Endothelial cell of umbilical vein (primary cell): ENCODE measurements at regions not wholly inside any gene's neighbourhood (a gene's known extent, or its start where the extent isn't known, plus 50 kb on each side); places are given as distances from the start of the nearest gene placed in this dataset.

ENCODE experiments used
- BruUV-seq: library from RNA; stranded (reverse); fragments of 400-500 nt; replicated peaks from 2 replicates; lab custom pipeline; 2021; lab: Mats Ljungman, UMichigan
- CTCF ChIA-PET: fragments of 300-600, 350-600 bp; sonication (Branson Sonifier 250); formaldehyde crosslinking; loops from one replicate; lab custom pipeline; 2021; ENCODE audit warnings: antibody characterized with exemption, inconsistent platforms; lab: Charles Lee
- POLR2A ChIA-PET: fragments of 300-600, 350-600 bp; sonication (Branson Sonifier 250); formaldehyde crosslinking; loops from one replicate; lab custom pipeline; 2021; ENCODE audit warnings: antibody characterized with exemption, inconsistent platforms; lab: Charles Lee
- DNase-seq: peaks from one replicate; pipeline ENCODE4 v3.0.0-alpha.2; 2011; ENCODE audit warnings: low read depth, low spot score
- FAIRE-seq: peaks from 2 replicates; lab custom pipeline; 2011; peaks lifted over from hg19 to GRCh38; lab: Jason Lieb, UNC
- H2AFZ ChIP-seq: 2 replicates; pipeline ENCODE4 v1.6.0; 2012; ENCODE audit warnings: low read depth, low read length, control low read depth, inconsistent platforms
- H3K27ac ChIP-seq: 2 replicates; pipeline ENCODE4 v1.5.1; 2011; ENCODE audit warnings: low read depth, mild to moderate bottlenecking, control low read depth, low read length, moderate library complexity; ENCODE audit not compliant: insufficient read depth
- H3K27me3 ChIP-seq, 2 experiments: 2 replicates each; pipeline versions ENCODE4 v1.6.0 to v1.6.1; 2011; ENCODE audit warnings: low read length in 2 of 2, mixed read lengths in 1 of 2; ENCODE audit not compliant: control insufficient read depth in 2 of 2, insufficient read depth in 2 of 2
- H3K36me3 ChIP-seq, 2 experiments: 2 replicates in 1 of 2; 3 replicates in 1 of 2; pipeline ENCODE4 v1.5.1; 2011; ENCODE audit warnings: low read length in 2 of 2, mild to moderate bottlenecking in 1 of 2, moderate library complexity in 1 of 2; ENCODE audit not compliant: control insufficient read depth in 2 of 2, insufficient read depth in 2 of 2; ENCODE audit errors: extremely low read depth in 1 of 2
- H3K4me1 ChIP-seq: 3 replicates; pipeline ENCODE4 v1.5.1; 2011; ENCODE audit warnings: mild to moderate bottlenecking, low read length; ENCODE audit not compliant: control insufficient read depth, insufficient read depth; ENCODE audit errors: extremely low read depth
- H3K4me2 ChIP-seq: 2 replicates; pipeline ENCODE4 v1.6.1; 2011; ENCODE audit warnings: low read length, control low read depth, mixed read lengths; ENCODE audit not compliant: insufficient read depth
- H3K4me3 ChIP-seq, 3 experiments: fragments of 200-600 bp in 1 of 3; sonication (generic), shearing (Covaris generic) in 1 of 3; replicated peaks in 1 of 3; 2 replicates each; pipeline ENCODE4 v1.5.1; 2011 to 2016; ENCODE audit warnings: control low read depth in 3 of 3, low read length in 3 of 3, mild to moderate bottlenecking in 2 of 3, inconsistent platforms in 1 of 3, low read depth in 1 of 3, moderate library complexity in 1 of 3; ENCODE audit not compliant: insufficient read depth in 1 of 3
- H3K79me2 ChIP-seq: 2 replicates; pipeline ENCODE4 v1.6.0; 2012; ENCODE audit warnings: low read length, inconsistent platforms; ENCODE audit not compliant: control insufficient read depth, insufficient read depth
- H3K9ac ChIP-seq: replicated peaks from 2 replicates; pipeline ENCODE3; 2011; ENCODE audit warnings: low read length, control low read depth; ENCODE audit not compliant: insufficient read depth; ENCODE audit errors: extremely low read depth
- H3K9me1 ChIP-seq: replicated peaks from 3 replicates; pipeline ENCODE4 v1.6.0; 2011; ENCODE audit warnings: mild to moderate bottlenecking, low read length; ENCODE audit not compliant: control insufficient read depth, insufficient read depth; ENCODE audit errors: extremely low read depth
- H3K9me3 ChIP-seq: replicated peaks from 2 replicates; pipeline ENCODE4 v1.5.1; 2012; ENCODE audit warnings: low read length, inconsistent platforms; ENCODE audit not compliant: control insufficient read depth, insufficient read depth
- H4K20me1 ChIP-seq: replicated peaks from 2 replicates; pipeline ENCODE3; 2011; ENCODE audit warnings: mild to moderate bottlenecking, low read length; ENCODE audit not compliant: control insufficient read depth, insufficient read depth; ENCODE audit errors: extremely low read depth
- CTCF ChIP-seq, 2 donors: IDR thresholded peaks; 1 replicate in 1 of 2; 2 replicates in 1 of 2; pipeline ENCODE4 v1.5.1; 2011; ENCODE audit warnings: low read length in 2 of 2, mild to moderate bottlenecking in 2 of 2, moderate library complexity in 2 of 2, control low read depth in 1 of 2, inconsistent platforms in 1 of 2, low read depth in 1 of 2; ENCODE audit not compliant: insufficient read depth in 1 of 2; ENCODE audit errors: extremely low read depth in 1 of 2
- EZH2 ChIP-seq: IDR thresholded peaks from 2 replicates; pipeline ENCODE4 v1.6.1; 2012; ENCODE audit warnings: borderline replicate concordance, low read depth, mild to moderate bottlenecking, moderate library complexity, low read length, inconsistent platforms; ENCODE audit not compliant: severe bottlenecking
- FOS ChIP-seq: IDR thresholded peaks from 2 replicates; pipeline ENCODE4 v1.6.1; 2011; ENCODE audit warnings: mild to moderate bottlenecking, low read length, moderate library complexity, borderline replicate concordance; ENCODE audit not compliant: insufficient read depth
- GATA2 ChIP-seq: IDR thresholded peaks from 2 replicates; pipeline ENCODE4 v1.7.0; 2011; ENCODE audit warnings: low read depth, mild to moderate bottlenecking, moderate library complexity, mixed read lengths, low read length; ENCODE audit not compliant: insufficient read length, insufficient read depth
- JUN ChIP-seq: IDR thresholded peaks from 2 replicates; pipeline ENCODE4 v1.6.1; 2011; ENCODE audit warnings: borderline replicate concordance, low read depth; ENCODE audit not compliant: insufficient read length, insufficient read depth
- MAX ChIP-seq: IDR thresholded peaks from 2 replicates; pipeline ENCODE4 v1.6.1; 2011; ENCODE audit not compliant: insufficient read depth, insufficient read length
- MYC ChIP-seq: IDR thresholded peaks from one replicate; pipeline ENCODE4 v1.6.1; 2011; ENCODE audit warnings: mild to moderate bottlenecking, low read depth, low read length
- POLR2A ChIP-seq: IDR thresholded peaks from 2 replicates; pipeline ENCODE4 v1.6.1; 2012; ENCODE audit warnings: low read depth, mild to moderate bottlenecking, control low read depth, low read length
- POLR2AphosphoS5 ChIP-seq: IDR thresholded peaks from 2 replicates; pipeline ENCODE4 v1.6.1; 2012; ENCODE audit warnings: low read depth, mild to moderate bottlenecking, control low read depth, low read length, moderate library complexity; ENCODE audit not compliant: insufficient read depth
- dilution Hi-C: fragments of 300-500 bp; cut with MboI; formaldehyde crosslinking; loops from one replicate; pipeline ENCODE4 v1.15.0; 2019; ENCODE audit warnings: low sequenced_read_pairs; ENCODE audit not compliant: extremely low pct_ligation_motif_present
- intact Hi-C: fragments of 100-400 bp; cut with micrococcal nuclease; formaldehyde crosslinking; loops from one replicate; pipeline ENCODE4 v1.10.0; 2022

DNA sequence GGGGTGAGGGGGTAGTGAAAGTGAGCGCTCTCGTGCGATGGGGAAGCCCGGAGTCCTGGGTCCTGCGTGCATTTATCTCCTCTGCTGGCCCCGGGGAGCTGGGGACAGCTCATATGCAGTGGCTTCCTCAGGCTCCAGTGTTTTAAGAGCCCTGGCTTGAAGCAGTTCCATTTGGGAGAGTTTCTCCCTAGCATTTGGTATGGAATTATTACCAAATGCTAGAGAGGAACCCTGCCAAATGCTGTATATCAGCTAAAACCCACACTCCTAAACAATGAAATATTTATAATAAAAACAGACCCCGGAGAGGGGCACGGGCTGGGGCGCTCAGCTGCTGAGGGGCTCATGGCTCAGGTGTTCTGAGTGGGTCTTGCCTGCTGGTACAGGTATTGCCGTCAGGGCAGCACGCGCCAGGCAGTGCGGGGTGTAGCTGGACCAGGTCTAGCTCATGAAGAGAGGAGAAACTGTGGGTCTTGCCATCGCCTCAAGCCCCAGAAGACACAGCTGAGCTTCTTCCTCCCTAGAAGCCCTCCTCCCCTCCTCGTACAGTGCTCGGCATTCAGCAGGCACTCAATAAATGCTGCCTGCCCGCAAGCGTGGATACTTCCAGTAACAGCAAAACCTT is 163.6 kb upstream of the ZNF536 start:
- POLR2A ChIA-PET: no interaction called here

More for the DNA sequence above, 163.6 kb upstream of the ZNF536 start:
- Histone ChIP-seq H3K4me3 (no peak overlapping the region), H3K27ac (no peak overlapping the region), H3K4me2 (no peak overlapping the region), H3K4me1 (no peaks in the 10 kb centered on the region), H3K9ac (no peak overlapping the region), H3K36me3 (no peaks in the 10 kb centered on the region), H4K20me1 (no peaks in the 10 kb centered on the region), H2AFZ (no peak overlapping the region), H3K9me3 (no peaks in the 10 kb centered on the region), H3K9me1 (no peaks in the 10 kb centered on the region), H3K27me3 (no peaks in the 10 kb centered on the region), H3K79me2 (no peaks in the 10 kb centered on the region)
- TF ChIP-seq FOS (no peak), GATA2 (no peak), MYC (no peak), CTCF (IDR thresholded peaks at IDR 0.05; ENCODE audit: extremely low read depth in 1 of 2, insufficient read depth in 1 of 2, low read depth in 1 of 2, low read length in 2 of 2) (no peak), JUN (no peak), POLR2AphosphoS5 (no peak), POLR2A (no peak), MAX (no peak), EZH2 (no peak)
- dilution Hi-C loops (no loop called here), intact Hi-C loops (no loop called here)
- CTCF ChIA-PET: no interaction called here
- no peak for FAIRE-seq
- no TSS peak for BruUV-seq
- DNase-seq: no peak
